ENCODE measurements at regions not wholly inside any gene's neighbourhood (a gene's known extent, or its start where the extent isn't known, plus 50 kb on each side); places are given as distances from the start of the nearest gene placed in this dataset.

DNA sequence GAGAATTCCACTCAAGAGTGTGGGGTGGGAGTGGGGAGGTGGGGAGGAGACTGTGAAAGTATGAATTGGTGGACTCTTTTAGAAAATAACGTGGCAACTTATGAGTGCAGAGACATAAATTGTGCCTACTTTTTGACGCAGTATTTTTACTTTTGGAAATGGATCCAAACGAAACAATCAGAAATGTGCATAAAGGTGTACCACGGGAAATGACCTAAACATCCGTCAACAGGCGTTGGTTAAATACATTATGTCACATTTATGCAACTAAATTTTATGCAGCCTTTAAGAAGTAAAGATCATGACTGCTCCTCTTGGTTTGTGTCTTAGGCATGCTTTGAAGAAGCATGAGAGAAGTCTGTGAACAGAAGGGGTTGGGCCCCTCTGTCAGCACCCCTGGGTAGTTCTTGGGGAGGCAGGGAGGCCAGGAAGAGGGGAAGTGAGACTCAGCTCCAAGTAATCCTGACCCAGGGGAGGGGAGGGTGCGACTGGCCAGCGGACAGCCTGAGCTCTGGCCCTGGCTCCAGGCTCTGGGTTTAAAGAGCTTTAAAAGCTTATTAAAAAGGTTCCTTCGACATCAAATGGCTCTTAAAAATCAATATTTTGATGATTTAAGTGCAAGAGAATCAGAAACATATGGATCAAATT lies 126.4 kb upstream of the HAAO start:
- no peak for DNase-seq (ENCODE audit: low read depth)

DNA sequence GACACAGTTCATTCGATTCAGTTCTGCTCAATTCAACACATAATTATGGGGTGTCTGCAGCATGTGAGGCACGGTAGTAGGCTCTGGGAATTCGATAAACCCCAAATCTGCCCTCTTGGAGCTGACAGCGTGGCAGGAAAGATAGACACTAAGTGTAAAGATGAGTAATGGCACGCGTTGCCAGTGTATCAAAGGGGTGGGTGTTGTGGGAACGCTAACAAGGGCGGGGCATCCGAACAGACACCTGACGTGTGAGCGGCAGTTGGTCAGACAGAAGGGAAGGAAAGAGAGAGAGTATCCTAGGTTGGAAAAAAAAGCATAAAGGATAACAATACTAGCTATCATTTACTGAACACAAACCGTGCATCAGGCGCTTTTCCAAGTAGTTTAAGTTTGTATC lies 125.7 kb upstream of the HAAO start:
- no peak for DNase-seq (ENCODE audit: low read depth)

DNA sequence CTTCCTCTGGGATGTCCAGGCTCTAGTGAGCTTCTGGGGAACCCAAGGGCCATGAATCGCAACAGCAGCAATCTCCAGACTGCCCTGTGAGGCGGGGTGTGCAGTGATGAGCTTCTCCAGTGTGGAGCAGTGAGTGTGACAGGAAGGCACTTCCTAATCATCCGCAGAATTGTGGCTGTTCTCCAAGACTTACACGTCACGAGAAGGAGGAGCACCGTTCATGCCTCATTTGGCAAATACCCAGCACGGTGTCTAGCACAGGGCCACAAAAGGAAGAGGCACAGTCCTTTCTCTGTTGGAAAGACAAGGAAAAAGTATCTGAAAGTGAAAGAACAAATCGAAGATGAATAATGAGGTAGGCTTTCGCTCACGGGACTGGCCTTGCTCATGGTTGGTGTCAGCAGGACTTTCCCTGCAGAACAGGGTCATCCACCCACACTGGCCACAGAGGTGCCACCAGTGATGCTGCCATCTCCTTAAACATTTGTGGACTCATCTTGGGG lies 125.1 kb upstream of the HAAO start:
- DNase-seq (ENCODE audit: low read depth) = no peak

DNA sequence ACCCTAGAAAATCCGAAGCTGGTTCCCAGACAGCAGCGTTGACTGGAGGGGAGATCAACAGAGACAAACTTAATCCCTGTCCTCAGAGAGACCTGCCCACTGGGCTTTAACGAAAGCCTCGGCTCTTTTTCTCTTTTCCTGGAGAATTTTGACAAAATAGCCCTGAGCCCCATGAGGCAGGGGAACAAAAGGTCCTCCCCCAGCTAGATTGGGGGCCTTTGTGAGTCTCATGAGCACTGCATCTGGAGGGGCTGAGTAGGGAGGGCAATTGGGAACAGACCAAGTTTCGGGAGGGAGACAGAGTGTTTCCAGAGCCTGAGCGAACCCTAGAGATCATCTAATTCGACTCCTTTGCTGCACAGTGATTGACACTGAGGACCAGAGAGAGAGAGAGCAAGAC lies 123.9 kb upstream of the HAAO start:
- no peak for DNase-seq (ENCODE audit: low read depth)

DNA sequence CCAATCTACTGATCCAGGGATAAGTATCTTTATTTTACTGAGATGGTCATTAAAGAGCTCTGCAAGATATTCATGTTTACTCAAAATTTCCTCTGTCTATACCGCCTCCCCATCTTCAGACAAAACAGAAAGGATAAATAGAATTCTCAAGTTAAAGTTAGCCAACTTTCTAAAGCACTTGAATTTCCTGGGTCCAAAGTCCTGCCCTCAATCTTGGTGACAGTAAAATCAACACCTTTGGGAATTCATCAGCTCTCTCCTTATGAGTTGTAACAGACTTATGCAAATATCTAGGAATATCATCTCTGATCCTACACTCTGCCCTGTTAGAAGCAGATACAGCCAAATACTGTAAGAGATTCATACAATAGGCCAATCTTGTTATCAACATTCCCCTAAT lies 122.5 kb upstream of the HAAO start:
- DNase-seq (ENCODE audit: low read depth) = no peak

DNA sequence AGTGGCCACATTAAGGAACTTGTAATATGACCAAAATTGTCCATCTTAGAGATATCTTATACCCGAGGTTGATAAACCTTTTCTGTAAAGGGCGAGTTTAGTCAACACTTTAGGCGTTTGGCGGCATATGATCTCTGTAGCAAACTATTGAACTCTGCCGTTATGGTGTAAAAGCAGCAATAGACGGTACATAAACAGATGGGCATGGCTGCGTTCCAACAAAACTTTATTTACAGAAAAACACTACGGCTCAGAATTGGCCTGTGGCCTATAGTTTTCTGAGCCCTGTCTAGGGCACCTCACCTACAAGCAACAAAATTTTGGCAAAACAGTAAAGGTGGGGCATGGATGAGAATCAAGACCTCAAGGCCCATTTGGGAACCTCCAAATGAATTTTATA lies 121.9 kb upstream of the HAAO start:
- DNase-seq (ENCODE audit: low read depth) = no peak

DNA sequence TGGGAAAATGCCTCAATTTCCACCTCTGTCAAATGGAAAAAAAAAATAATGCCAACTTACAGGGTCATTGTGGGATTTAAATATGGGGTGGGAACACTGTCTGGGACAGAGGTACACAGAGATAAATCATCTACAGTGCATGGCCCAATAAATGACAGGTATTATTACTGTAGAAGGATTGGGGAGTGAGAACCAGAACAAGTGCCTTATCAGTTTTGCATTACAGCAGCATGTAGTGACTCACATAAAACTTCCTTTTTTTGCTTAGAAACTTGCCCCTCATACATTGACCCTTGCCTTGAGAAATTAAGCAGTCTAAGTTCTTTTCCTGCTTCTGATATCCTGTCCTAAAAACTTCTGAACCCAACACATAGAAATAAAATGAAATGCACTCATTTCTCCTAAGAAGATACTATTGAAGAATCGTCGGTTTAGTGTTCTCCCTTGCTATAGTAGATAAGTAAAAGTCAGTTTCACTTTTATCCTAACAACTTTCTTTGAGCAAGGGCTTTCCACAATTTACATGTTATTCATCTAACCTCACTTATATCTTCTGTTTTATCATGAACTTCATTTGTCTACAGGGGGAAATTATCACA lies 121.0 kb upstream of the HAAO start:
- DNase-seq (ENCODE audit: low read depth) = no peak

DNA sequence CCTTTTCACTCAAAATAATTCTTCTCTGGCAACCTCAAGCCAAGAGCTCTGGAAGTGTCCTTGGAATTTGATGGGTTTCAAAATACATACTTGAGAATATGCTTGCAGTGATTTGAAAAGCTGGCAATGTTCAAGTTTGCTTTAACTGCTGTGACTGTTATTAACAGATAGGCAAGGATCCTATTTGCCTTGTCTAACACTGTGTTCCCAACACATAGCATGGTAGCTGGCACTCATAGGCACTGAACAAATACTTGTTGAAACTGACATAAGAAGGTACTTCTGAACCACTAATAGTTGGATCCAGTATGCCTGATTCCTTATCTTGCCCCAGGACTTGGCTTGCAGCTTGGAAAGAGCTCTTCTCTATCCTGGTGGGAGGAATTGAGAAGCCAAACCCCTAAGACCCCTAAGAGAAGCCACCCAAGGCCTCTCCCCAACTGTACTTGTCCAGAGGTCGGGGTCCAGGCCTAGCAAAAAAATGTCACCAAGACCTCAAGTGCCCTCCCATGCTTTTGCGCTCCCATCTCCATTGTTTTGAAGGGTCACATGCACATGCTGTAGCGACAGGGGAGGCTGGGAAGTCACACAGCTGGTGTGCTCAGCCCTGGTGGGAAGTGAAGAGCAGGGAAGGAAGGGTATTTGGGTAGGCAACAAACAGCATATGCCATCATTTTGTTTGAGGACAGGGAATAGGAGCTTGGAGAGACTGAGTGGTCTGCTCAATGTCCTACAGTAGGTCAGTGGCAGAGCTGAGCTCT lies 118.4 kb upstream of the HAAO start:
- DNase-seq (ENCODE audit: low read depth) = no peak

DNA sequence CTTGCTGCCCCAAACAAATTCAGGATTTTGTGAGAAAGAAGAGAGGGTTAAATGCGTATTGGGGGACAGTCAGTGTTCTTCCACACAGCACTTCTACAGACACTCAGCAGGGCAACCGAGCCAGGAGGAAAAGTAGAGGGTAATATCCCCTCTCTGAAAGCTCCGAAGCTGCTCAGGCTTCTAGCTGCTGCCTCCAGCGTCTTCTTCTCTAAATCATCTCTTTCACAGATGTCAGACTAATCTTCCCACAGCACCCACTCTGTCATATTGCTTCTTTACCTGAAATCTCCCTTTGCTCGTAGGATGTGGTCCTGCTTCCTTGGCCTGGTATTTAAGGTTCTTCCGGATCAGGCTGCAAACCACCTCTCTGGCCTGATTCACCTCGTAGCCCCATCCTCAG lies 117.6 kb upstream of the HAAO start:
- DNase-seq (ENCODE audit: low read depth) = no peak

DNA sequence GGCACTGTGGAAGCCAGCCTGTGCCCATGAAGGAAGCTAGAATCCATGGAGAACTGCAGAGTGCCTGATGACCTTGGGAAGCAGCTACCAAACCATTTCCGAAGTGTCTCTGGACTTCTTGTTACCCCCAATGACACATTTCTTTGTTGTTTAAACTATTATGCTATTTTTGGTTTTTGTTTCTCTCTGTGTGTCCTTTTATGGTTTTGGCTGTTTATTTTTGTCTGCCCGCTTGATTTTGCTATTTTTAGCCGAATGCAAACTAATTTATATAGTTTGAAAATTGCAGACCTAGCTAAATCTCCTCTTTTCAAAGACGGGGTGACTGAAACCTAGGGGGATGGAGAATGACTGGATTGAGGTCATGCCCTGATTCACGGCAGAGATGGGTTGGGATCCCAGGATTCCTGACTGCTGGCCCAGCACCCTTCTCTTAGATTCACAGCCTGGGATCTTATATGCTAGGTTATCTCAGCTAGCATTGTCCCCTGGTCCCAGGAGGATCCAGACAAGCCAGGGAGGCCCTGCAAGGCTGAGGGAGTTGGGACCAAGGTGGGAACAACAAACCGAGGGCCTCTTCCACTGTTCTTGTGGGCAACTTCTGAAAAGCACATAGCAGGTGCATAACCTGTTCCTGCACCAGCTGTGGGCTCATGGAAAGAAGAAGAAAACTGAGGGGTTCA lies 116.3 kb upstream of the HAAO start:
- no peak for DNase-seq (ENCODE audit: low read depth)

DNA sequence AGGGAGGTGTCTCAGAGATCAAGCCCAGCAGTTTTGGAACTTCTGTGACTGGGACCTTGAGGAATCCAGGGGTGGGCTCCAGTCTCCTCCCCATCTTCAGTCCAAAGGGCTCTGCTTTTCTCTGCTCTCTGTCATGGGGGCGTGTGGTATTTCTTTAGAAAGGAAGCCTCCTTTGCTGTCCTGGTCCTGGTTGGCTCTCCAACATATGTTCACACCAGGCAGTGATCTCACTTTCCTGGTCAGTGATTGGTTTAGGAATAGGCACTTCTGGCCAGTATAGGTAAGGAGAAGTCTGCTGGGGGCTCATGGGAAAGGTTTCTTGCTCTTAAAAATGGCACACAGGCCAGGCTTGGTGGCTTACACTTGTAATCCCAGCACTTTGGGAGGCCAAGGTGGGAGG lies 115.5 kb upstream of the HAAO start:
- DNase-seq (ENCODE audit: low read depth) = no peak

DNA sequence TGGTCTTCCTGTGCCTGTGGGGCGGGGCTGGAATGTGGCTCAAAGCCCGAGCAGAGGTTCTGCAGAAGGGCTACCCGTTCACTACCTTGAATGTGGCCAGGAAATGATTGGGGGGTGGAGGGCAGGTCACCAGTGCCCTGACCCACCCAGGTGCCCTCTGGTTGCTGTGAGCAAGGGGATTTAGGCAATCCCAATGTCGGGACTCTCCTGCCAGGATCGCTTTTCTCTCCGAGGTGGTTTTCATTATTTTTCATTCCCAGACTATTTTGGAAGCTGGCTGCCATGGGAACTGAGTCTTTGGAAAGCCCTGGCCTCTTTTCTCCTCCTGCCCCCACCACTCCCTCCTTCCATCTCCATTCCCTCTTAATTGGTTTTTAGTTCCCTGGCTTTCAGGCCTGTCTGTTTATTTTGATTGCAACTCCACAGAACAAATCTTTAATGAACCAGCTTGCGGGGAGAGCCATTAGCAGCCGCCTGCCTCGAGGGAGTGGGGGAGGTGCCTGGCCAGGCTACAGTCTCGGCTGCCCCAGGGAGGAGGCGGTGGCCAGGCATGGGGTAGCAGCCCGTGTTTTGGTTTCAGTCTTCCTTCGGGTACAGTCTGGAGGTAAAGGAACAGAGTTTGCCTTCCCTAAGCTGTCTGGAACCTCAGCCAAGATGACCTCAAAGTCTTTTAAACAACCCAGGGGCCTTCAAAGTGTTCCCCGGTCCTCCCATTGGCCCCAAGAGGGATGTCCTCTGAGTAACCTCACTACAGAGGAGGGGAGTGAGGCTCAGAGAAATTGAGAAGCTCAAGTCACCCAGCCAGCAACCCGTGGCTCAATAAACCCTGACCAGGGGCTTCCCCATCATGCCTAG lies 114.4 kb upstream of the HAAO start:
- no peak for DNase-seq (ENCODE audit: low read depth)

DNA sequence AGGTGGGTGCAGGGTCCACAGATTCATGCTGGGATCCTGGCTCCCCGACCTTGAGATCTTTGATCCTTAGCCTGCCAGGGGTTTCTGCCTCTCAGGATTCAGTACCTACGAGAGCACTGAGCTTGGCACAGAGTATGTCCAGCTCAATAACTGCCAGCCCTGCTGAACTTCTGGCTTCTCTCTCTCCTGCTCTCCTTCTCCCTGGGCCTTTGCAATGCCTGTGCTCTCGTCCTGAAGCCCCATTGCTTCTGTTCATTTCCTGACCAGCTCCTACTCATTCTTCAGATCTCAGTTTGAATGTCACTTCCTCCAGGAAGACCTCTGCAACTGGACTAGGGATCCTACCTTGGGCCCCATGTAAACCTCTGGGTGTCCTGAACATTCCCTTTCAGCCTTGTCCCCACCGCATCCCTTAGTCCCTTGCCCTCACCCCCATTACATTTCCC lies 113.8 kb upstream of the HAAO start:
- DNase-seq (ENCODE audit: low read depth) = no peak

DNA sequence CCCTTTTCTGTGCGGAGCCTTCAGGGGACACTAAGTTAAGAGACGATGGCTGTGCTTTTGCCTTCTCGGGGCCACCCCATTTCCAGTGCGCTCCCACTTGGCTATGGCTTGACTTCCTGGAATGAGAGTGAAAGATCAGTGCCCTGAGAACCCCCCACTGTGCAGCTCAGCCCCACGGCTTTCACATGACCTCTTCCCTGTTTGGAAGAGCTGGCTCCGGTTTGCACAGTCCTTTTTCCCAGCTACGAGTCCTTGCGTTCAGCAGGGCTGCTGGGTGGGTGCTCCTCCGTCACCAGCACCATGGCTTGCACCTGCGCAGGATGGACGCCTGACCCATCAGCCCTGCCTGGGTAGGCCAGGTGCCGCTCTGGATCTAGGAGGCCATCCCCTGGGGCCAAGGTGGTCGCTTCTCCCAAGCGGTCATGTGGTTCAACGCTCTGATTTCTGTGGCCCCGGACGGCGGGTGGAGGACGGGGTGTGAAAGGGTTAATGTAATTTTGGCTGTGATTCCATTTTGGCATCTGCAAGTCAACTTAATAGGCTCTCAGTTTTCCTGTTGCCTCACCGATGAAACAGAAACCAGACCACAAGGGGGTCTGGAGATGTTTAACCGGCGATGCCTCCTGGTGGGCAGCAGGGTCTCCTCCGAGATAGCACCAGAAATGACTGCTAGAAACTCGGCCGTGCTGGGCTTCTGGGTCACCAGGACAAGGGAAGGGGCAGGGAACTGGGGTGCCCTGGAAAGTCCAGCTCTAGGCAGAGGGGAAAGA lies 113.1 kb upstream of the HAAO start:
- DNase-seq (ENCODE audit: low read depth) = no peak

DNA sequence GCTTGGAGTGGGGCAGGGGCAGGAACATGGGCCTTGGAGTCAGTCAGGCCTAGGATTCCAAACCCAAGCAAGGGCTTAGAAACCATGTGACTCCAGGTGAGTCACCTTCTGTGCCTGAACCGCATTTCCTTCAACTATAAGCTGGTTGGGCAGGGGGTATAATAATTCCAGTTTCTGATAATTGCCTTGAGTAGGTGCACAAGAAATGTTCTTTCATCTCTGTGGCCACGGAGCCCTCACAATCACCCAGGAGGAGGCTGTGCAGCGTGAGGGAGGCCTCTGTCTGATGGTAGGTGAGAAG lies 112.1 kb upstream of the HAAO start:
- DNase-seq (ENCODE audit: low read depth) = no peak

DNA sequence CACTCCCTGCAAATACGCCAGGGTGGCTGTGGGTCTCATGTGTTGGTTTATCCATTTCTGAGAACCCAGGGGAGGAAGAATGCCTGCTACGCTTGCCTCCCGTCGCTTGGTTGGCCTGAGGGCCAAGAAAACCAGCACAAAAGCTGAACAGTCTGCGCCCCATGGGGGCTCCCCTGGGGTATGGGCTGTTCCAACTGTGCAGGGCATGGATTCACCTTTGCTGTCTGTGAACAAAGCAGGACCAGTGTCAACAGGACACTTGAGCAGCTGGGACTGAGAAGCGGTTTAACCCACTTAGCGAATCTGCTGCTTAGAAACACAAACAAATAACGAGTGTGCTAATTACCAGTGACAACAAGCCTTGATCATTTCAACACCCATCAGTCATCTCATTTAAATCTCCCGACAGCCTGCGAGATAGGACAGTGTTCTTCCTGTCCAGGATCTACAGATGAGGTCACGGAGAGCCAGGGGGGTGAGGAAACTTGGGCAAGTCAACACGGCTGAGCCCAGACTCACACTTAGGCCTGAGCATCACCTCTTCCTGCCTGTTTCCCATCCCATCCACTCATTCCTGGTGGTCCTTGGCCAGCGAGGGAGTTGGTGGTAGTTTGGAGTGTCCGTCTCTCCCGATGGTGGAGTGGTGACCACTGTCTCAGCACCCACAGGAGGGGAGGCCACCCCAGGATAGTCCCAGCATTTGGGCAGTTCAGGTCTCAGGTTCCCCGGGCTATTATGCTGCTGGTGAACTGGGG lies 111.6 kb upstream of the HAAO start:
- no peak for DNase-seq (ENCODE audit: low read depth)

DNA sequence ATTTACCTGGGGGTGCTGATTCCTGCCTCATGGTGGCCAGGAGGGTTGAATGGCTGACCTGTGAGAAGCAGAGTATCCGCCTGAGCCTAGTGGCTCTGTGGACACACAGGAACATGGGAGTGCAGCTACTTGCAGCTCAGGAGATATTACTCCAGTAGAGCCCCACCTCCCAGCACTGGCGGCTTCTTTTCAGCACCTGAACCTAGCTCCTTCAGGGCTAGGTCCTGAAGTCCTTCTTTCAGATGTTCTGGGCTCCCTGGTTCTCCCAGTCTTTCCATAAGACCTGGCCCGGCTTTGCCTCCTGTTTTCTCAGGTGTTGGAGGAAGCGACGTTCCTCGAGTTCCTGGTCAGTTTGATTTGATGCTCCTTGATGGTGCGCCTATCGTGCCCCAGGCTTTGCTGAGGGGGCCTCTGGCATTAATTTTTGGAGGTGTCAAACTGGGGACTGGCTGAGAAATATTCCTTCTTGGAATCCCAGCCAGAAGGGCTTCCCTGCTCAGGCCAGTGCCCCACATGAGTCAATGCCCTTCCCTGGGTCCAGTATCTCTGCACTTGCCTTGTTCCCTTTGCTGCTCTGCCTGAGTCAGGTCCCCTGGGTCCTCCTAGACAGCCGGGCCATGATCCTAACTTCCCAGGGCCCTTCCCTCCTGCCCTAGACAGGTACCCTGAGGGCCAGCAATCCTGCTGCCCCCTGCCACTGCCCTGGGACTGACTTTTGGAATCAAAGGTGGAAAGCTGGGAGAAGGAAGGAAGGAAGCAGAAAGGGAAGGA lies 110.7 kb upstream of the HAAO start:
- DNase-seq (ENCODE audit: low read depth) = no peak

DNA sequence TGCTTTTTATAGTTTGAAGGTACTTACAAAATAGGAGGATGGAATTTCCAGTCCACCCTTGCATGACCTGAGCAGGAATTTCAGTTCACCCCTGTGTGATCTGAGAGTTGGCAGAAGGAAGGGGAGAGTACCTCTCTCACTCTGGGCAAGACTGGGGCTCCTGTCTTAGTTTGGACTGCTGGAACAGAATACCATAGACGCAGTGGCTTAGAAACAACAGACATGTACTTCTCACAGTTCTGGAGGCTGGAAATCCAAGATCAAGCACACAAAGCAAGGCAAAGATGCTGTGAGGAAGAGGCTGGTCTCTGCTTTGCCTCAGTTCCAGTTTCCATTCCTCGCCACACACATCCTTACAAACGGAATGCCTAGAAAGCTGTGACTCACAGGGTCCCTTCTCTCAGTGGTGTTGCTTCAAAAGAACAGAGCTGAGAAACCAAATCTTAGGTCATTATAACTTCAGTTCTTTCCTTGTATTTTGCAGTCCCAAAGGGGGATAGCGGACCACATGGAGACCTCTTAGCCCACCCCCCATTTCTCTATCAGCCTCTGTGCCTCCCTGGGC lies 108.8 kb upstream of the HAAO start:
- no peak for DNase-seq (ENCODE audit: low read depth)

DNA sequence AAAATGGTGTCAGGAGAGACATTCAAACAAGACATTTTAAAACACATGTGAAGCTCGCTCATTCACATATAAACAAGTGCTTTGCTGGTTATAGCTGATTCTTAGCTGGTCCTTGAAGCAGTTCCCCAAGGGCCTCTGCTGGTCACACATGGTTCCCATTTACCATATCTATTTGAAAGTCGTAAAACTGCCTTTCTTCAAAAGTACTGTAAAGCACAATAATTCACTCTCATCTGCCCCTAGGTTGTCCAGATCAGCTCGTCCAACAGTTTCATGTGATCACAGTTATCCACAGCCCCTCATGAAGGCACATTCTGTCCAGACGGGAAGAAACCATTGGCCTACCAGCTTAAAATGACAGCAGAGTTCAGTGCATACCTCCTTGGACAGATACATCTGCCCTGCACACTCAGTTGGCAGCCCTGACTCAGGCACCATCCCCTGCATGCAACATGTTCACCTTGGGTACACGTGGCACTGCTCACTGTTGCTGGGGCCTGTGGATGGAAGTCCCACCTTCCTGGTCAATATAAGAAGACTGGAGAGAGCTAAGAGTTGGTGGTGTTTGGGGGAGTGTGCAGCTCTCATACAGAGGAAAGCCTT lies 108.0 kb upstream of the HAAO start:
- no peak for DNase-seq (ENCODE audit: low read depth)
